PC-9 (cell line): ENCODE measurements at regions not wholly inside any gene's neighbourhood (a gene's known extent, or its start where the extent isn't known, plus 50 kb on each side); places are given as distances from the start of the nearest gene placed in this dataset.

Experiments used
- BruUV-seq: library from RNA; stranded (reverse); fragments of 400-500 nt; replicated peaks from 2 replicates; lab custom pipeline; 2021; lab: Mats Ljungman, UMichigan
- CTCF ChIA-PET: fragments of 300-600 bp; sonication (Branson Sonifier 250); formaldehyde crosslinking; loops from one replicate; lab custom pipeline; 2022; ENCODE audit warnings: antibody characterized with exemption; lab: Charles Lee
- POLR2A ChIA-PET: fragments of 300-600 bp; sonication (Branson Sonifier 250); formaldehyde crosslinking; loops from one replicate; lab custom pipeline; 2022; ENCODE audit warnings: antibody characterized with exemption; ENCODE audit not compliant: unreplicated experiment; lab: Charles Lee
- DNase-seq, 2 experiments: peaks; one replicate each; pipeline versions ENCODE4 v3.0.0 to v3.0.0-alpha.2; 2015 to 2022; ENCODE audit warnings: mixed read lengths in 1 of 2
- H2AFZ ChIP-seq: fragments of 200-600 bp; sonication (generic); 2 replicates; pipeline ENCODE4 v1.8.1; 2017; ENCODE audit warnings: antibody characterized with exemption
- H3F3A ChIP-seq: fragments of 200-600 bp; sonication (generic); 2 replicates; pipeline ENCODE4 v1.8.1; 2017; ENCODE audit warnings: antibody characterized with exemption, mild to moderate bottlenecking, low read depth; ENCODE audit not compliant: insufficient read depth
- H3K27ac ChIP-seq: fragments of 200-600 bp; sonication (generic); 2 replicates; pipeline ENCODE4 v1.6.1; 2016; ENCODE audit warnings: mixed run types
- H3K27me3 ChIP-seq: fragments of 200-600 bp; sonication (generic); 2 replicates; pipeline ENCODE4 v1.6.1; 2016; ENCODE audit warnings: low read depth, mixed run types; ENCODE audit not compliant: insufficient read depth
- H3K36me3 ChIP-seq: fragments of 200-600 bp; sonication (generic); 2 replicates; pipeline ENCODE4 v1.6.1; 2016; ENCODE audit warnings: low read depth, mixed run types
- H3K4me1 ChIP-seq: fragments of 200-600 bp; sonication (generic); replicated peaks from 2 replicates; pipeline ENCODE4 v1.6.1; 2016; ENCODE audit warnings: mixed run types; ENCODE audit not compliant: insufficient read depth
- H3K4me2 ChIP-seq: fragments of 200-600 bp; sonication (generic); 2 replicates; pipeline ENCODE4 v1.6.1; 2017; ENCODE audit warnings: mixed run types
- H3K4me3 ChIP-seq: fragments of 200-600 bp; sonication (generic); 2 replicates; pipeline ENCODE4 v1.6.1; 2016; ENCODE audit warnings: mixed run types
- H3K79me2 ChIP-seq: fragments of 200-600 bp; sonication (generic); 2 replicates; pipeline ENCODE4 v1.6.1; 2017; ENCODE audit warnings: low read depth, mixed run types
- H3K9me2 ChIP-seq: fragments of 200-600 bp; sonication (generic); 2 replicates; pipeline ENCODE4 v1.8.1; 2017; ENCODE audit warnings: mild to moderate bottlenecking; ENCODE audit not compliant: insufficient read depth
- H3K9me3 ChIP-seq: fragments of 200-600 bp; sonication (generic); 2 replicates; pipeline ENCODE4 v1.8.1; 2016; ENCODE audit warnings: low read depth; ENCODE audit not compliant: insufficient read depth
- H4K20me1 ChIP-seq: fragments of 200-600 bp; sonication (generic); 2 replicates; pipeline ENCODE4 v1.8.1; 2017; ENCODE audit not compliant: insufficient read depth
- CTCF ChIP-seq: fragments of 200-600 bp; sonication (generic); conservative IDR thresholded peaks from 2 replicates; pipeline ENCODE4 v1.6.1; 2017; ENCODE audit warnings: mixed run types, antibody characterized with exemption, mild to moderate bottlenecking, moderate library complexity
- EZH2 ChIP-seq: fragments of 200-600 bp; sonication (generic); IDR thresholded peaks from 2 replicates; pipeline ENCODE4 v1.8.0; 2017; ENCODE audit warnings: antibody characterized with exemption, low read depth
- intact Hi-C: fragments of 100-400 bp; cut with micrococcal nuclease; formaldehyde crosslinking; loops from one replicate; pipeline ENCODE4 v1.10.0; 2022; ENCODE audit not compliant: unreplicated experiment

GRCh38 chr10:128610113-128610512, 483.9 kb upstream of the MKI67 start:
- H3K79me2 ChIP-seq, result no peaks in the 10 kb centered on the region
- DNase-seq, result no peak
- H3K9me3 ChIP-seq, result no peaks in the 10 kb centered on the region
- intact Hi-C loops, result no loop called here
- H3K4me1 ChIP-seq, result no peaks in the 10 kb centered on the region
- H3K36me3 ChIP-seq, result no peaks in the 10 kb centered on the region
- TF ChIP-seq CTCF (no peak), EZH2 (no peak)
- CTCF ChIA-PET, result no interaction called here
- no peaks in the 10 kb centered on the region for H4K20me1 ChIP-seq
- no peak overlapping the region for H3K27ac ChIP-seq
- H3K4me3 ChIP-seq, result no peak overlapping the region
- H3K9me2 ChIP-seq, result no peaks in the 10 kb centered on the region
- H3F3A ChIP-seq, result no peaks in the 10 kb centered on the region
- H3K27me3 ChIP-seq, result no peaks in the 10 kb centered on the region
- POLR2A ChIA-PET, result no interaction called here
- H2AFZ ChIP-seq, result no peak overlapping the region
- BruUV-seq, result no TSS peak
- H3K4me2 ChIP-seq, result no peak overlapping the region

- BruUV-seq, result no TSS peak
- Histone ChIP-seq H3K4me2 (no peak overlapping the region), H3K79me2 (no peaks in the 10 kb centered on the region), H3K36me3 (no peaks in the 10 kb centered on the region), H3K4me1 (no peaks in the 10 kb centered on the region), H3K27ac (no peak overlapping the region), H2AFZ (no peak overlapping the region), H3K9me2 (no peaks in the 10 kb centered on the region), H3K27me3 (no peaks in the 10 kb centered on the region), H3F3A (no peaks in the 10 kb centered on the region), H4K20me1 (no peaks in the 10 kb centered on the region), H3K9me3 (no peaks in the 10 kb centered on the region), H3K4me3 (no peak overlapping the region)
- ChIA-PET POLR2A (no interaction called here), CTCF (no interaction called here)
- TF ChIP-seq EZH2 (no peak), CTCF (no peak)
- DNase-seq, result no peak
- intact Hi-C loops, result no loop called here
These were observed 486.0 kb upstream of the MKI67 start for GRCh38 chr10:128612195-128612594.

- no peaks in the 10 kb centered on the region for H3K79me2 ChIP-seq
- intact Hi-C loops, result no loop called here
- H4K20me1 ChIP-seq, result no peaks in the 10 kb centered on the region
- CTCF ChIA-PET, result no interaction called here
- no peaks in the 10 kb centered on the region for H3K4me1 ChIP-seq
- no peak overlapping the region for H3K27ac ChIP-seq
- no peak overlapping the region for H3K4me3 ChIP-seq
- H3K9me3 ChIP-seq, result no peaks in the 10 kb centered on the region
- POLR2A ChIA-PET, result no interaction called here
- H3F3A ChIP-seq, result no peaks in the 10 kb centered on the region
- H3K27me3 ChIP-seq, result no peaks in the 10 kb centered on the region
- no TSS peak for BruUV-seq
- TF ChIP-seq EZH2, result no peak
- no peak for TF ChIP-seq CTCF
- no peaks in the 10 kb centered on the region for H3K9me2 ChIP-seq
- H3K4me2 ChIP-seq, result no peak overlapping the region
- DNase-seq, result no peak
- no peaks in the 10 kb centered on the region for H3K36me3 ChIP-seq
- no peak overlapping the region for H2AFZ ChIP-seq
These were observed 486.4 kb upstream of the MKI67 start for GRCh38 chr10:128612631-128613030.
